ENCODE measurements at regions not wholly inside any gene's neighbourhood (a gene's known extent, or its start where the extent isn't known, plus 50 kb on each side); places are given as distances from the start of the nearest gene placed in this dataset.
"Not testable (repeated sequence)": the region's sequence is repeated elsewhere in the genome, so short reads cannot be mapped to it uniquely, and the experiment has no call there.

DNA sequence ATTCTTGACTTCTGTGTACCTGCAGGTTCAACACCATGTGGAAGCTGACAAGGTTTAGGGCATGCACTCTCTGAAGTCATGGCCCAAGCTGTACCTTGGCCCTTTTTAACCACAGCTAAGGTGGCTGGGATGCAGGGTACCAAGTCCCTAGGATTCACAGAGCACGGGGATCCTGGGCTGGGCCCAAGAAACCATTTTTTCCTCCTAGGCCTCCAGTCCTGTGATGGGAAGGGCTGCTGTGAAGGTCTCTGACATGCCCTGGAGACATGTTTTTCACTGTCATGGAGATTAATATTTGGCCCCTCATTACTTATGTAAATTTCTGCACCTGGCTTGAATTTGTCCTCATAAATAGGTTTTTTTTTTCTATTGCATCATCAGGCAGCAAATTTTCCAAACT lies 937.5 kb upstream of the ROBO1 start:
- DNase-seq: no peak

DNA sequence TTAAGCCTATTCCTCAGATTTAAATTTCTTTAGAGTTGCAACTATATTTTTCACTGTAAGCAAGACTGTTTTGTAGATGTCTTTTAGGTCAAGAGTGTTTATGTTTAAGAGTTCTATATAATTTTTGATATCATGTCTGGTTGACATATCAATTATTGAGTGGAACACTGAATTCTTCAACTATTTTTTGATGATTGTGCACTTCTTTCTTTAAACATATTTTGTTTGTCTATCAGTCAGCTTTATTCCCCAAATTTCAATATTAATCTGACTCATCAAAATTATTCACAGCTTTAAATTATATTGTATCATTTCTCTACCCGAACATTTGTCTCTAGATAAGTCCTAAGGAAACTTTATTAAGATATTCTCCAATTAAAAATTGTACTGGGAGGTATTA lies 933.6 kb upstream of the ROBO1 start:
- DNase-seq: no peak

DNA sequence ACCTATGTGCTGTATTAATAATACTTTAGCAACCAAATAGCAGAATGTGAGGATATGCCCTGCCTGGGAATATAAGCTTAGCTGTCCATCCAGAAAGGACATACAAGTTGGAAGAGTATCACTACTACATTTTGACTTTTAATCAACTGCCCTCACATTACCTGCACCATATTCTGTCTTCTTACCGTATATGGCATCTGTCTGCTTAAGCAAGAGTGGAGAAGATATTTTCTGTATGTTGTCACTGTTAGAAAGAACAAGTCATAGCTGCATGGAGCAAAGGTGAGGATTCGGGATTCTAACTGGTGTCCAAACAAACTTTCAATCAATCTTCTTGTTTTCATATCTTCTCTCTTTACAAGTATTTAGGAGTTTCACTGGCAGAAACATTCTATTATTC lies 929.5 kb upstream of the ROBO1 start:
- DNase-seq: no peak

DNA sequence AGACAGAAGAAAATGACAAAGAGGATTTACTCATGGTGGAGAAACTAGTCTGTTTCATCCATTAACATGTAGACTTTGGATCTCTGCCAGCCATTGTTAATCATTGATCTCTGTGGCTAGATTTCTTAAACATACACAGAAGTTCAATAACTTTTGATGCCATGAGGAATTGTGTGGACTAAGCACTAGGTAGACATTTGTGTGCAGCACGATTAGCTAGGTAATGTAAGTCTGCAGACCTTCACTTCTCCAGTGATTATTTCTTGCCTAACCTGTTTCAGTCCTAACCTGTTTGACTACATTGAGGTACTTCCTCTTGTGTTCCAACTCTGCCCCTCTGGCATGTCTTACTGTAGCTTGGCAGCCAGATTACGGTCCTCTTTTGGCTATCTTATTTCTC lies 928.5 kb upstream of the ROBO1 start:
- DNase-seq: no peak

DNA sequence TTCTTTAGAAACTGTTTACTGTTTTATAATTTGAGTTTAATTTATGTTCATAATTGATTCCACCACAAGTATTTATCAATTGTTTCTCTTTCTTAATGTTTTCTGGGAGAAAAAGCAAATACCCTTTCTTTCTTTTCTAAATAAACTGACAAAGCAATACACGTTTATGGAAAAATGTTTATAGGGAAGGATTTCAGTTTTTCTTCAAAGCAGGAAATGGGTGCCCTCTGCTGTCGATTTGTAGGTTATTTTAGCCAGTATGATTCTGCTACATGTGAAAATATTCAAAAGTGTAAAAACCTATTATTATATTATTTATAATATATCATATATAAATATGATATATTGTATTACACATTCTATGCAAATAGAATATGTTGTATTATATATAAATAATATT lies 921.0 kb upstream of the ROBO1 start:
- DNase-seq: no peak

DNA sequence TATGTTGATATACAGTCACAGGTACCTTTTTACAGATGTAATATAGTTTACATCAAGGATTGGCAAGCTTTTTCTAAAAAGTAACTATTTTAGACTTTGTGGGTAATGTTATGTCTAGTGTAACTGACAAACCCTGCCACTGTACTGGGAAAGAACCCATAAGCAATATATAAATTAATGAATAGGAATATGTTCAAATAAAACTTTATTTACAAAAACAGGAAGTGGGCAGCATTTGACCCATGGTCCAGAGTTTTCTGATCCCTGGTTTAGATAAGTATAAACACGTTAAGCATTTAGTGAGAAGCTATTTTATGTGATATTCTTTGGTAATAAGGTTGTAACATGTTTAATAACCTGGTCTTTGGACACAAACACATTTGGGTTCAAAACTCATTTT lies 915.2 kb upstream of the ROBO1 start:
- no peak for DNase-seq

DNA sequence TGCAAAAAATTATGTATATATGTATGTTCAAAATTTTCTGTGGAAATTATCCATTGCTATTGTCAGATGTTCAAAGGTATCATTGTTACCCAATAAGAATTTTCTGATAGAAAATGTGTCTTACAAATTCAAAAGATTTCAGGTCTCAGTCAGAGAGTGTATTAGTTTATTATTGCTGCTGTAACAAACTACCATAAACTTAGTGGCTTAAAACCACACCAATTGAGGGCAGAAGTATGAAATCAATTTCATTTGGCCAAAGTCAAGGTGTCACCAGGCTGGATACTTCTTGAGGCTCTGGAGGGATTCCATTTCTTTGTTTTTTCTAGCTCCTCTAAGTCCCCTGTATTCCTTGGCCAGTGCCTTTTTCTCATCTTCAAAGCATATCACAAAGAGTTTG lies 914.4 kb upstream of the ROBO1 start:
- no peak for DNase-seq

DNA sequence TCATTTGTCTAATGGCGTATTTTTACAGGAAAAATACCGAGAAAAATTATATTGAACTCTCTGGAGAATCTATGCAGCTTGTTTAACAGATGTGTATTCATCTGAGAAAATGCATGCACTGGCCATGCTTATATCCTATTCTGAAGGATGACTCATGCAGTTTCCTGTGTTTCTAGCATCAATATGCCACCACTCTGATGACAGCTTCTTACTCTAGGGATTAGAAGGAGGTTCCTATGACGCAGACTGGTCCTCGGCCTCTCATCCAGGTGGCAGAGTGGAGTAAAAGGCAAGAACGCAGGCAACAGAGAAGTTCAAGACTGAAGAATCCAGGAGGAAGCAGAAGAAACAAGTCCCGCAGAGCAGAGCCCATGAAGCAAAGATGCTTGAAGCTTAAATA lies 910.0 kb upstream of the ROBO1 start:
- DNase-seq: no peak

DNA sequence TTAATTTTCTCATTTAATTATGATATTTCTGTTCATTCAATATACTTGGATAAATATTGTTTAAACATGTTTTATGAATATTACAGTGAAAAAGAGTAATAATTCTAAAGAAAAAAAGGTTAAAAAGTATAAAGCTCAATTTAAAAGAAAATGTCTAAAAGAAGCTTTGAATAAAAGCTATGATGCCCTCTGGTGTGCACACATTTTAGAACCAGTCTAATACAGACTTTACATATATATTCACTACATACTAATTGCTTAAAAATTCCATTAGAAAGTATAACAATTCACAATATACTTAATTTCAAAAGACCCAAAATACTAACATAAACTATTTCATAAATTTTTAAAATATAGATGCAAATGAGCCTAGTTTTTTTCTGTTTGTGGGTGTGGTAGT lies 909.1 kb upstream of the ROBO1 start:
- no peak for DNase-seq

DNA sequence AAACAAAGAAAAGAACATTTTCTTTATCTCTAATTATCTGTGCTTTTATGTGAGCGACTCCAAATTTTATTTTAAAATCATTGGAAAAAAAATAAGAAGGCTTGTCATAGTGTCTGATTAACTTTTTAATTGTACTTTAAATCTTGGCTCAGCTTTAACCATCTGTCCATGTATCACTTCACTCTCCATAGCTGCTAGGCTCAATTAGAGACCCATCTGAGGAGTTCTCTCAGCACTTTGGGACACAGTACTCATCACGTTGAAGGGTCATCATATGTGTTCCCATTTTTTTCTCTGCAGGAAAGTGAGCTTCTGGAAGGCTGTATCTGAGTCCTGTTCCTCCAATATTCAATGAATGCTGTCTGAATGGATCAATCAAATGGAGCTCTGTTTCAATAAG lies 908.5 kb upstream of the ROBO1 start:
- no peak for DNase-seq

DNA sequence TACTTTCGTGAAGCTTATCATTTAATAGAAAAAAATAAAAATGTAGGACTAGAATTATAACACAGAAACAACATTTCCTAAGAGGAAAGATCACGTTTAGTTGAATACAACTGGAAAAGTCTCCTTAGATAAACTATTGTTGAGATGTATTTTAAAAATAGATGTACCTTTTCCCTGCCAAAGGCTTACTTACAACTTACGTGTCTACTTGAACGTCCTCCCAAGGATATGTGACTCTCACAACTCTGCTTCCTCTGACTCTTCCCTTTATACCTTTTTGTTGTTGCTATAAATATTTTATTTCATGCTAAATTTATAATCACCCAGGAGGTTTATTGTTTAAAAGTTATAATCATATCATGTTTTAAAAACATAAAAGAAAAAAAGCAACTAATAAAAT lies 908.0 kb upstream of the ROBO1 start:
- DNase-seq: no peak

DNA sequence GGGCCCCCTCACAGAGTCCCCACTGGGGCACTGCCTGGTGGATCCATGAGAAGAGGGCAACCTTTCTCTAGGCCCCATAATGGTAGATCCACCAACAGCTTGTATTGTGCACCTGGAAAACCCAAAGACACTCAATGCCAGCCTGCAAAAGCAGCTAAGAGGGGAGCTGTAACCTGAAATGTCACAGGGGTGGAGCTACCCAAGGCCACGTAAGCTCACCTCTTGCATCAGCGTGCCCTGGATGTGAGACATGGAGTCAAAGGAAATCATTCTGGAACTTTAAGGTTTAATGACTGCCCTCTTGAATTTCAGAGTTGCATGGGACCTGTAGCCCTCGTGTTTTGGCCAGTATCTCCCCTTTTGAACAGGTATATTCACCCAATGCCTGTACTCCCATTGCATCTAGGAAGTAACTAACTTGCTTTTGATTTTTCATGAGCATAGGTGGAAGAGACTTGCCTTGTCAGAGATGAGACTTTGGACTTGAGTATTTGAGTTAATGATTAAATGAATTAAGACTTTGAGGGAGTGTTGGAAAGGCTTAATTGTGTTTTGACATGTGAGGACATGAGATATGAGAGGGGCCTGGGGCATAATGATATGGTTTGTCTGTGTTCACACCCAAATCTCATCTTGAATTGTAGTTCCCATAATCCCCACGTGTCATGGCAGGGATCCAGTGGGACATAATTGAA lies 900.9 kb upstream of the ROBO1 start:
- no peak for DNase-seq

DNA sequence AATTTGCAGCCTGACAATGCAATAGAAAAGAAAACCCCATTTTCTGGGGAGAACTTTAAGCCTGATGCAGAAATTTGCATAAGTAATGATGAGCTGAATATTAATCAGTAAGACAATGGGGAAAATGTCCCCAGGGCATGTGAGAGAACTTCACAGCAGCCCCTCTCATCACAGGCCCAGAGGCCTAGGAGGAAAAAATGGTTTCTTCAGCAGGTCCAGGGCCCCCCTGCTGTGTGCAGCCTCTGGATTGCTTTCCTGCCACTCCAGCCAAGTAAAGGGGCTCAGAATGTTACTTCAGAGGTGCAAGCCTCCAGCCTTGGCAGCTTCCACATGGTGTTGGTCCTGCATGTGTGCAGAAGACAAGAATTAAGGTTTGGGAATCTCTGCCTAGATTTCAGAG lies 900.3 kb upstream of the ROBO1 start:
- no peak for DNase-seq

DNA sequence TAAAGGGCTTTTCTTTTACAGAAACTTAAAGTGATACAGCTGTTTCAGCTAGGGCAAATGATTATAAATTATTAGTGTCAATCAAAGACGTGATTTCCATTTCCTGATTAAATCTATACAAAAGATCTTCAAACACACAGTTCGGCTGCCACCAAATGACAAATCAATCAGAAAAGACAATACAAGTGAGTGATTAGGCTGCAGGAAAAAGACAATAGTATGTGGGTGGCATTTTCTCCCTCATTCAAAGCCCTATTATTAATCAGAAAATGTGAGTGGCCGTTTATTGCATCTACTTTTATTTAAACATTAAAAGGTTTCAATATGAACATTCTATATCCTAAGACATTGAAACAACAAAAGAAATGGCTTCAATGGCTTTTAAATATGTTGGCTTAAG lies 895.6 kb upstream of the ROBO1 start:
- DNase-seq: no peak

DNA sequence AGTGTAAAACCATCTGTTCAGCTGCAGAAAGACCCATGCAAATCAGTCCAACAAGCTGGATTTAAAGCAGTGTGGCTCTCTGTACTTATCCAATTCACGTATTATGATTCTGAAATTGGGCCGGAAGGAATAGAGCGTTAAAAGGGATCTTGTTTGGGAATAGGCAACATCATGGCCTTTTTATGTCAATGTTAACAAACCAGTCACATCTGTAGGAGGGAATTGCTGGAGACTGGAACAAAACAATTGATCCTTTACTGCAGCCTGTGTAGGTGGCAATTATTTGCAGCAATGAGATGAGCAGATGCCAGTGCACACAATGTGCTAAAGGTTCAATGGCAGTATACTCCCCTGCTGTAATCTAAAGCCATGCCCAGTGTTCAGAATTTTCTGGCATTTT lies 887.4 kb upstream of the ROBO1 start:
- DNase-seq: no peak

DNA sequence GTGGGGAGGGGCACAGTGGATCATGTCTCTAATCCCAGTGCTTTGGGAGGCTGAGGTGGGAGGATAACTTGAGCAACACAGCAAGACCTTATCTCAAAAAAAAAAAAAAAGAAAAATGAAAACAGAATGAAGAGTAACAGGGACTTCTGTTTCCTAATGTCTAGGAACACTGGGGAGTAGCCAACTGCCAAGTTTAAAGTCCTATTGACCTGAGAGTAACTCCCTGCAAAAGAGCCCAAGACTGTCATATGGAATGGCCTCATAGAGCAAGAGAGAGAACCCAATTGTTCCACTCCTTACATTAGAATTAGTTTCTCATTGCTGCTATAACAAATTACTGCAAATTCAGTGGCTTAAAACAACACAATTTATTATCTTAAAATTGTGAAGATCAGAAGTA lies 881.4 kb upstream of the ROBO1 start:
- no peak for DNase-seq

DNA sequence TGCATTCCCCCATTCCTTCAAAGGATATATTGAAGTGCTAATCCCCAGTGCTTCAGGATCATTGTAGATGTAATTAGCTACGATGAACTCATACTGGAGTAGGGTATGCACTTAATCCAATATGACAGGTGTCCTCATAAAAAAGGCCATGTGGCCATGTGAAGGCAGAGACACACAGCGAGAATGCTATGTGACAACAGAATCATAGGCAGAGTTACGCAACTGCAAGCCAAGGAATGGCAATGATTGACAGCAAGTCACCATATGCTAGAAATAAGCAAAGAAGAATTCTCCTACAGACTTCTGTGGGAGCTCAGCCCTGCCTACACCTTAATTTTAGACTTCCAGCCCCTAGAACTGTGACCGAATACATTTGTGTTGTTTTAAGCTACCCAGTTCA lies 875.6 kb upstream of the ROBO1 start:
- DNase-seq: no peak

DNA sequence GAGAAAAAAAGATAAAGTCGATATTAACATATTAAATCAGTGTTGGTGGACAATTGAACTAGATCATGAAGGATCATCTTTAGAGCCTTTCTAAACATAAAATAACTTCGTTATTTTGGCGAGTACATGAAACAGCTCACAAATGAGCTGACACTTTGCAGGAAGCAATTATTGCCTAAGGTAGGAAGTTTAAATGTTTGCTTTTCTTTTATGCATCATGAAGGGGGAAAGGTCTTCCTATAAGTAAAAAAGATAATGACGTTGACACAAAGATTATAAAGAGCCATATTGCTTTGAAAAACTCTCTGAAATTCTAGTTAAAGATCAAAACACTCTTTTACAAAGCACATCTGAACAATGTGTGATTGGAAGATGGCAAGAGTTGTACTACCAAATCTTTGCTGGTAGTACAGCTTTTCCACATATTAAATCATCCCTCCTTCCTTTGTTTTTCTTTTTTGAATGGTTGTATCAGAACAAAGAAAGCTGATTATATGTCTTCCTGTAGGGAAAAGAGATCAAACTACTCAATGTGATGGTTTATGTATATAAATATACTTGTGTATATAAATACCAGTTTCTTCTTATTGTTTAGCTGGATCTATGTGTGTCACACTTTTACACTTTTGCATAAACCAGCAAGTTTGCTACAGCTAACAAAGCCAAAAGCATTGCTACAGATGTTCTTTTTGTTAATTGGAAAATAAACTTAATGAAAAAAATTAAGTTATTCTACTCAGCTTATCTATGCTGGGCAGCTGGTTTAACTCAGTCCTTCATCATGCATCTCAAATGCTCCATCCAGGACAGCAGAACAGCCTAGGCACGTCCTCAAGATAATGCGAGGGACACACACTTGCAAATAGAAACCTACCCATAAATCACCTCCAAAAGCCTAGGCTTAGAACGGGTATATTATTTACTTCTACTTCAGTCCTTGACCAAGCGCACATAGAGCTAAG lies 850.8 kb upstream of the ROBO1 start:
- DNase-seq: no peak

DNA sequence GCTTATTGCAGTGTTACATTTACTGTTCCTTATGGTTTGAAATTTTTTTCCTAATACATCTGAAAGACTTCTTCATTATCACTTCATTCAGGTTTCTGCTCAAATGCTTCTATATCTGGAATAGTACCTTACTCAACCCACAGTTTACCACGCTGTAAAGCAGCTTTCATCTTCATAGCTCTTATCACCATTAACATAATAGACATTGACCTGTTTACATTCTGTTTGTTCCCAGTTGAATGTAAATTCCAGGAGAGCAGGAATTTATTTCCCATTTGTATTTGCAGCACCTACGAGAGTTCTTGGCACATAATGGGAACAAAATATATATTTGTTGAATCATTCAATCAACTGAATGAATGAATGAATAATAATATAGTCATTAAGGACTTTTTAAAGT lies 844.6 kb upstream of the ROBO1 start:
- no peak for DNase-seq

DNA sequence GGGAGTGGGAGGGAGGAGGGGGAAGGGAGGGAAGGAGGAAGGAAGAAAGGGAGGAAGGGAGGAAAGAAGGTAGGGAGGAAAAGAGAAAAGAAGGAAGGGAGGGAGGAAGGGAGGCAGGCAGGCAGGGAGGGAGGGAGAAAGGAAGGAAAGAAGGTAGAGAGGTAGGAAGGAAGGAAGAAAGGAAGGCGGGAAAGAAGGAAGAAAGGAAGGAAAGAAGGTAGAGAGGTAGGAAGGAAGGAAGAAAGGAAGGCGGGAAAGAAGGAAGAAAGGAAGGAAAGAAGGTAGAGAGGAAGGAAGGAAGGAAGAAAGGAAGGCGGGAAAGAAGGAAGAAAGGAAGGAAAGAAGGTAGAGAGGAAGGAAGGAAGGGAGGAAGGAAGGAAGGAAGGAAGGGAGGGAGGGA lies 840.3 kb upstream of the ROBO1 start:
- DNase-seq: not testable (repeated sequence)

DNA sequence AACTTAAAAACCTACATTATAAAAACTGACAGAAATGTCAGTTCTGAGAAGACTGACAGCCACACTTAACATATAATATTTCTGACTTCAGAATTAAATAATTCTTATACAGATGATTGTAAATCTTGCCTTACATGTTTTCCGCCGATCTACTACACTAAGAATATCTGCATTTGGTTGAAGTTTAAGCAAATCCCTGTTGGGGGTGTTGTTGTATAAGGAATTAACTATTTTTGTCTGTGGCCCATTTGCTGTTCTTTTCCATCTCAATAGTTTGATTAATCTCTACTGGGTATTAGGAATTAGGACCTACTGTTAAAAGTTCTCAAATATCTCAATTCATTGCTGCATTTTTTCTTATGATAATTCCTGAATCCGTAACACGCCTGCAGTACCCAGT lies 838.3 kb upstream of the ROBO1 start:
- DNase-seq: no peak

DNA sequence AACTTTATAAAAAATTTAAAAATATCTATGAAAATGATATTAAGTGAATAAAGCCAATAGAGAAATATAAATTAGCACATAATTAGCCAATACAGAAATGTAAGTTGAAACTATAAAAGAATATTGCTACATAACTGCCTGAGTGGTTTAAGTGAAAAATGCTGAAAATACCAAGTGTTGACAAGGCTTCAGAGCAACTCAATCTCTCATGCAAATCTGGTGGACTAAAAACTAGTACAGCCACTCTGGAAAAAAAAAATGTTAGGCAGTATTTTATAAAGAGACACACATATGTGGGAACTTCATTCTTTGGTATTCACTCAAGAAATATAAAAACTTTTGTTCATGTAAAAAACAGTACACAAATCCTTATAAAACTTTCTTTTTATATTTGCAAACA lies 833.7 kb upstream of the ROBO1 start:
- DNase-seq: no peak

DNA sequence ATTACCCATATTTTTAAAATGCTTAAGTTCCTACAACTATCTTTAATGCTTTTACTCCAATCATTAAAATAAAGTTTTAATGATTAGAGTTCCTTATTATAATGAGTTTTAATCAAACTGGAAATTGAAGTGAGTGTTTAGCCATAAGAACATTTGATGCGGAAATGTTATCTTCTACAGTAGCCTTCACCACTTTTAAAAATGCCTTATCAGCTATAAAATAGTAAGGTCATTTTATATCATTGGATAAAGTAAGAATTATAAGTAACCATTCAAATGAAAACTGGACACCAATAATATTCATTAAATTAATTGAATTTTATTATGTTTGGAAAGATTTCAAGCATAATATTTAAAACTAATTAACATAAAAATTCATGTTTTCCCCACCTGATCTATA lies 825.0 kb upstream of the ROBO1 start:
- DNase-seq: no peak

DNA sequence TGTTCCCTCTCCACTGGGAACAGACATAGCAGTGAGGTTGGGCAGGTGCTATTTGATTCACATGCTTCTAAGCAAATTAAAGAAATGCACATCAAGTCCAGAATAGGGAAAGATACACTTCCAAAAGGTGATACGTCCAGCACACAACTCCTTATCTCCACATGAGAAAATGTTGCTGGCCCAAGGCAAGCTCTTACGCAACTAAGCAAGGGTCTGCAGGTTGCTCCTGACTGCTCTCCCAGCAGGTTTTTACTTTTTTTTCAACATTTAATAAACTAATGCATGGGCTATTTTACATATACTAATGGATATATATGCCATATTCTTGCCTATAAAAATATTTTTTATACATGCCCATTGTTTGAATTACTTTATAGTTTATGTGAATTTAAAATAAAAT lies 818.5 kb upstream of the ROBO1 start:
- no peak for DNase-seq

DNA sequence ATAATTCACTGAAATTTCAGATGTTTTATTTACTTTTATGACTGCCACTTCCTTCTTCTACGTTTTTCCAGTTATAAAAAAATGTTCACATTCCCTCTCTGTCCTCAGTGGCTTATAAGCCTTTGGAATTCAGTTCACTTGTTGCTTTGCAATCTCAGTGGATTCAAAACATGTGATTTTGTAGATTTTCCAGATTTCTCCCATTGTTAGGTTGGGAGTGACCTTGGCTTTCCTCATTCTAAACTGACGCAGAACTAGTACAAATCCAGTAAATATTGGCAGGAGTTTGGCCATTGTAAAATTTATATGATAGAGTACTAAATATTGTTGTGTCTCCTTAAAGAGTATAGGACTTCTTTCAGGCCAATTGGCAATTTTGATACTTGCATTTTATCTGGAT lies 812.3 kb upstream of the ROBO1 start:
- no peak for DNase-seq

Data from cerebellar nuclear complex (tissue), 1 donor.